HFFc6 (cell line): ENCODE measurements at regions not wholly inside any gene's neighbourhood (a gene's known extent, or its start where the extent isn't known, plus 50 kb on each side); places are given as distances from the start of the nearest gene placed in this dataset.
"Not testable (repeated sequence)": the region's sequence is repeated elsewhere in the genome, so short reads cannot be mapped to it uniquely, and the experiment has no call there.

ENCODE experiments used
- DNase-seq: peaks from one replicate; pipeline ENCODE4 v3.0.0-alpha.2; 2018
- H3K27ac Mint-ChIP-seq: 2 replicates; pipeline ENCODE4 v1.8.0; 2020; ENCODE audit warnings: mild to moderate bottlenecking, mixed read lengths
- H3K27me3 Mint-ChIP-seq: 2 replicates; pipeline ENCODE4 v1.8.0; 2021; ENCODE audit warnings: mild to moderate bottlenecking, moderate library complexity, mixed read lengths; ENCODE audit not compliant: insufficient read depth
- H3K36me3 Mint-ChIP-seq: 2 replicates; pipeline ENCODE4 v1.8.0; 2021; ENCODE audit warnings: low read depth, mixed read lengths
- H3K4me1 Mint-ChIP-seq: 2 replicates; pipeline ENCODE4 v1.8.0; 2020; ENCODE audit warnings: low read depth, mixed read lengths
- H3K4me3 Mint-ChIP-seq: 2 replicates; pipeline ENCODE4 v1.8.0; 2020; ENCODE audit warnings: mild to moderate bottlenecking, moderate library complexity, mixed read lengths
- H3K9me3 Mint-ChIP-seq: 2 replicates; pipeline ENCODE4 v1.8.0; 2020; ENCODE audit warnings: mild to moderate bottlenecking, mixed read lengths
- CTCF ChIP-seq: fragments of 200-600 bp; sonication (generic); IDR thresholded peaks from 2 replicates; pipeline ENCODE4 v1.5.0; 2021; ENCODE audit warnings: antibody characterized with exemption, mild to moderate bottlenecking

DNA sequence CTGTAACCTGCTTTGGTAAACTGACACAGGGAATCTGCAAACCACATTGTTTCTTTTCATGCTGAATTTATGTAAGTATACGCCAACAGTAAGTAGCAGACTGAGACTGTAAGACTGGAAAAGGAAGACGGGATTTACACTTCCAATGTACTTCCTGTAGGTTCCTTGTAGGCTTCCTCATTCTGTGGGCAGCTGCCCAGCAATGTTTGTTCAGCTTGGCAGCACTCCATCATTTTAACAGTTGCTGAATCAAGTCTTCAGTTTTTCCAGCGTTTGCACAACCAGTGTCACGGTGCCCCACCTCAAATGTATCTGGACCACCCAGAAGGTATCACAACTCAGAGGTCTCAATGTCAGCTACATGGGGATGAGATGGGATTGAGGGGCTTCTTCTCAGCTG lies 232.6 kb downstream of the PRDM9 start:
- no peak overlapping the region for H3K4me3 Mint-ChIP-seq
- H3K36me3 Mint-ChIP-seq, result no peaks in the 10 kb centered on the region
- H3K4me1 Mint-ChIP-seq, result no peaks in the 10 kb centered on the region
- H3K27ac Mint-ChIP-seq, result no peak overlapping the region
- TF ChIP-seq CTCF, result no peak
- no peaks in the 10 kb centered on the region for H3K27me3 Mint-ChIP-seq
- peaks cover 32% of the 10 kb centered on the region for H3K9me3 Mint-ChIP-seq
- no peak for DNase-seq

- H3K9me3 Mint-ChIP-seq, result peaks cover 34% of the 10 kb centered on the region
- no peak for DNase-seq
- no peaks in the 10 kb centered on the region for H3K4me1 Mint-ChIP-seq
- H3K27ac Mint-ChIP-seq, result no peak overlapping the region
- no peak for TF ChIP-seq CTCF
- no peaks in the 10 kb centered on the region for H3K36me3 Mint-ChIP-seq
- no peaks in the 10 kb centered on the region for H3K27me3 Mint-ChIP-seq
- H3K4me3 Mint-ChIP-seq, result no peak overlapping the region
These were observed 235.3 kb downstream of the PRDM9 start for GRCh38 chr5:23742701-23743100.

DNA sequence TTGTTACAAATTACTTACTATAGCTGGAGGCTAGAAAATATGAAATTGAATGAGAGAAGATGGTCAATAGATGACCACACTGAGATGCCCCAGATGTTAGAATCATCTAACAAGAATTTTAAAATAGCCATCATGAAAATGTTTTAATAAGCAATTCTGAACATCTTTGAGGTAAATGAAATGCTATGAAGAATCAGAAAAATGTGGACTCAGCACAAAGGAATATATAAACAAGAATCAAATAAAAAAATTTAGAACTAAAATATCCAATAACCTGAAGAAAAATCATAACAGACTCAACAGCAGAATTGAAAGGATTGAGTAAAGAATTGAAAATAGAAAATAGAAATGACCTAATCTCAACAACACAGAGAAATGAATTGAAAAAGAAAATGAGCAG lies 248.5 kb downstream of the PRDM9 start:
- Mint-ChIP-seq H3K27me3 (no peaks in the 10 kb centered on the region), H3K4me1 (no peaks in the 10 kb centered on the region), H3K36me3 (no peaks in the 10 kb centered on the region), H3K4me3 (no peak overlapping the region), H3K9me3 (peaks cover 10% of the 10 kb centered on the region), H3K27ac (no peak overlapping the region)
- DNase-seq, result no peak
- no peak for TF ChIP-seq CTCF

- Mint-ChIP-seq H3K27me3 (no peaks in the 10 kb centered on the region), H3K9me3 (peaks cover 11% of the 10 kb centered on the region), H3K27ac (no peak overlapping the region), H3K36me3 (no peaks in the 10 kb centered on the region), H3K4me1 (no peaks in the 10 kb centered on the region), H3K4me3 (no peak overlapping the region)
- no peak for DNase-seq
- no peak for TF ChIP-seq CTCF
These were observed 249.4 kb downstream of the PRDM9 start for GRCh38 chr5:23756779-23757178.

DNA sequence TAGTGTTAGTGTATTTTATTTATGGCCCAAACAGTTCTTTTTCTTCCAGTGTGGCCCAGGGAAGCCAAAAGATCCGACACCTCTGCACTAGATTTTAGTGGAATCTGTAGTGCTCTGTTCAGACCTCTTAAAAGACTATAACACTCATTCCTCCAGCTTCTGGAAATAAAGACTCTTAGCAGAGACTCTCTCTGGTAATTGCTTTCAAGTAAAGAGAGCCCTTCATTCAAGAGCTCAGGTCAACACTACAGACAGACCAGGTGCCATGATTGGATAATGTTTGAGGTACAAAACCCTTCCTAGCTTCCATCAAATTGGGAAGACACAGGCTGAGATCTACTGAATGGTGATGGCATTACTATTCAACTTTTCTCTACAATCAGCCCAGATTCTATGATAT lies 255.8 kb downstream of the PRDM9 start:
- Mint-ChIP-seq H3K27ac (no peak overlapping the region), H3K36me3 (no peaks in the 10 kb centered on the region), H3K27me3 (no peaks in the 10 kb centered on the region), H3K9me3 (peaks cover 22% of the 10 kb centered on the region), H3K4me3 (no peak overlapping the region), H3K4me1 (no peaks in the 10 kb centered on the region)
- DNase-seq, result no peak
- TF ChIP-seq CTCF, result no peak

- no peaks in the 10 kb centered on the region for H3K4me1 Mint-ChIP-seq
- TF ChIP-seq CTCF, result no peak
- no peaks in the 10 kb centered on the region for H3K27me3 Mint-ChIP-seq
- no peak overlapping the region for H3K4me3 Mint-ChIP-seq
- peaks cover 41% of the 10 kb centered on the region for H3K9me3 Mint-ChIP-seq
- DNase-seq, result no peak
- H3K36me3 Mint-ChIP-seq, result no peaks in the 10 kb centered on the region
- no peak overlapping the region for H3K27ac Mint-ChIP-seq
These were observed 269.3 kb downstream of the PRDM9 start for GRCh38 chr5:23776684-23777083.

GRCh38 chr5:23800307-23800706 lies 292.9 kb downstream of the PRDM9 start:
- H3K4me3 Mint-ChIP-seq, H3K36me3 Mint-ChIP-seq, H3K27ac Mint-ChIP-seq, DNase-seq, H3K27me3 Mint-ChIP-seq, H3K4me1 Mint-ChIP-seq: not testable (repeated sequence)
- peaks cover 23% of the 10 kb centered on the region for H3K9me3 Mint-ChIP-seq
